Astrocyte of the cerebellum (primary cell): ENCODE measurements at regions not wholly inside any gene's neighbourhood (a gene's known extent, or its start where the extent isn't known, plus 50 kb on each side); places are given as distances from the start of the nearest gene placed in this dataset.

Experiments used
- DNase-seq: peaks from one replicate; pipeline ENCODE4 v3.0.0-alpha.2; 2011; ENCODE audit warnings: low read depth
- H3K4me3 ChIP-seq: 2 replicates; pipeline ENCODE4 v1.5.1; 2011; ENCODE audit warnings: mild to moderate bottlenecking, low read depth, low read length, moderate library complexity
- in situ Hi-C: cut with HindIII; loops from 2 replicates; pipeline ENCODE4 v1.10.0; 2017; ENCODE audit warnings: low sequenced_read_pairs
- TF ChIP-seq, protein P1 (sequence below): IDR thresholded peaks from 2 replicates; pipeline ENCODE4 v1.5.1; 2012; ENCODE audit warnings: low read length, low read depth, moderate library complexity, mild to moderate bottlenecking; ENCODE audit errors: missing control alignments

DNA sequence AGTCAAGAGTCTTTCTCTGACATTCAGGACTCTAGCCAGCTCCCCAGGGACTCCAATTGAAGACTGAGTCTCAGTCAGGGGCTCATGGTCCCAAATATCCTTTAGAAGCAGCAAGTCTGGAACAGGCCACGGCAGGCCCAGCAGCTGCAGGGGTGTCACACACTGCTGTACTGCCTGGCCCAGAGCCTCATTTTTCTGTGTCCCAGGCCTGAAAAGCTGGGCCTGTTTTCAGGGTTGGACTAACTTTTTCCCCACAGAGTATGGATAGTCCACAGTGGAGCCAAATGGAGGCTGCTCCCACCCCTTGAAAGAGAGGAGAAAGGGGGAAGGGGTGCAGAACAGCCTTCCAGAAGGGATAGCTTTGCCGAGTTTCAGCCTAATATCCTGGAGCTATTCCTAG is 146.8 kb upstream of the NALF2 start:
- TF ChIP-seq, protein P1, sequence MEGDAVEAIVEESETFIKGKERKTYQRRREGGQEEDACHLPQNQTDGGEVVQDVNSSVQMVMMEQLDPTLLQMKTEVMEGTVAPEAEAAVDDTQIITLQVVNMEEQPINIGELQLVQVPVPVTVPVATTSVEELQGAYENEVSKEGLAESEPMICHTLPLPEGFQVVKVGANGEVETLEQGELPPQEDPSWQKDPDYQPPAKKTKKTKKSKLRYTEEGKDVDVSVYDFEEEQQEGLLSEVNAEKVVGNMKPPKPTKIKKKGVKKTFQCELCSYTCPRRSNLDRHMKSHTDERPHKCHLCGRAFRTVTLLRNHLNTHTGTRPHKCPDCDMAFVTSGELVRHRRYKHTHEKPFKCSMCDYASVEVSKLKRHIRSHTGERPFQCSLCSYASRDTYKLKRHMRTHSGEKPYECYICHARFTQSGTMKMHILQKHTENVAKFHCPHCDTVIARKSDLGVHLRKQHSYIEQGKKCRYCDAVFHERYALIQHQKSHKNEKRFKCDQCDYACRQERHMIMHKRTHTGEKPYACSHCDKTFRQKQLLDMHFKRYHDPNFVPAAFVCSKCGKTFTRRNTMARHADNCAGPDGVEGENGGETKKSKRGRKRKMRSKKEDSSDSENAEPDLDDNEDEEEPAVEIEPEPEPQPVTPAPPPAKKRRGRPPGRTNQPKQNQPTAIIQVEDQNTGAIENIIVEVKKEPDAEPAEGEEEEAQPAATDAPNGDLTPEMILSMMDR = no peak
- H3K4me3 ChIP-seq = no peak overlapping the region
- DNase-seq = no peak
- in situ Hi-C loops = no loop called here

DNA sequence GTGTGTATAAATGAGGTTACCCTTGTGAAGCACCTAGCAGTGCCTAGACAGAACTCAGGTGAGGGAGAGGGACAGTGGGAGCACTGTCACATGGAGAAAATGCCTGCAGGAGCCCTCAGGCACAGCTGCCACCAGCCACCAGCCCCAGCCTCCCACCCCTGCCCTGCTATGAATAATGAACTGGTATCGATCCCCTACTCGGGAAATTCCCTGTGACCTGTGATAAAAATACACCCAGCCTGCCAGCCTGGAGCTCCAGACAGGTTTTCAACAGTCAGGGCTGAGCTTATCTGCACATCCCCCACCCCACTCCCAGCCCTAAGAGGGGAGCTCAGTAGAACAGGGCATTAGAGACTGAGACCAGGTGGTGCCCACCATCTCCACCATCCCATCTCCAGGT is 159.6 kb upstream of the PJA1 start:
- TF ChIP-seq, protein P1 = no peak
- H3K4me3 ChIP-seq = no peak overlapping the region
- no peak for DNase-seq
- in situ Hi-C loops = no loop called here

DNA sequence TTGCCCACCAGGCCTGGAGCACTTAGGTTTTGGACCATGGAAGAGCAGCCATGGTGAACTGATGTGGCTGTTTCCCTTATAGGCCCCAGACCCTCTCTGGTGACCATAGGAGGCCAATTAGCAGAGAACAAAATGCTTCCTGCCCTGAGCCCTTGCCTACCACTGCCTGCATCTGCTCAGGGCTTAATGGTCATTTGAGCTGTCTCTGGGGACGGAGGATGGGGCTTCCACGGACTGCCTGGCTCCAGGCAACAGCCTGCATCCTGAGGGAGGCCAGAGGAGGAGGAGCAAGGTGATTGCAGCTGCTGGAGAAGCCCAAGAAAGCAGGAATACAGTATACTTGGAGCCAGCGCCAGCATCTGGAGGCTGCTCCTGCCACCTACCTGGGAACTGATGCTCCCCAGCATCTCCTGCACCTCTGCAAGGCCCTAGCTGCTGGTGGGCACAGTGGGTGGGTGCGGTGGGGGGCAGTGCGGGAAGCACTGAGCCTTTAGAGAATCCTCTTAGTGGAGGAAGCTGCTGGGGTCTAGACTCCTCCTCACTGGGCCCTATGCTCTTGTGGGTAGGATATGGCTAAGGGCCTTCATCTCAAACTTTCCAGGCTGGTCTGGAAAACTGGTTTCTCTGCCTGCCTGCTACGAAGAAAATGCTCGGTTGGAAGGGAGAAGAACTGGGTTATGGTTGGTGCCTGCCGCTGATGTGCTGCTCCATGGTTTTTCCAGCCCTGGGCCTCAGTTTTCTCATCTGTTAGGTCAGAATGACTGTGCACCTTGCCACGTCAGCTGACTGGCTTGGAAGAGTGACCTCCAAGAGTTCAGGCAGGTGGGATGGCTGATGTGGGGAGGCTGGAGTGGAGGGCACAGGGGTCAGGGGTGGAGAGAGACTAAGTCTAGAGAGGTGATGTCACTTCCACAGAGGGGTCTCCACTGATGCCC is 158.8 kb upstream of the PJA1 start:
- H3K4me3 ChIP-seq = no peak overlapping the region
- no peak for DNase-seq
- TF ChIP-seq, protein P1 = no peak
- in situ Hi-C loops = no loop called here

DNA sequence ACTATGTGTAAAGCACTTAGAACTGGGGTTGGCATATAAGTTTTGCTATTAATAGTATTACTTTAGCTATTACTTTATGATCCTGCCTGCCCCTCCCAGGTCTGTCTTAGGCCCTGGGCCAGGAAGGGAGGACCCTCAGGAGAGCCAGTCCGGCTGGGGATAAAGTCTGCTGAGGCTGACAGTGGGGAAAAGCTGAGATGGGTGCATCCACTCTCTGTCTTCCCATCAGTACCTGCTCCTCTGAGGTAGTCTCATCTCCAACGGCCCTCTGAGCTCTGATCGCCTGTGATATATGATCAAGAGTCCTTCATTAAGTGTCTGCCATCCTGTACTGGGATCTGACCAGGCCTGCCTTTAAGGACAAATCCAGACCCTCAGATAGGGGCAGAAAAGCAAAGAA is 156.5 kb upstream of the PJA1 start:
- in situ Hi-C loops = no loop called here
- no peak overlapping the region for H3K4me3 ChIP-seq
- DNase-seq = no peak
- TF ChIP-seq, protein P1 = no peak

DNA sequence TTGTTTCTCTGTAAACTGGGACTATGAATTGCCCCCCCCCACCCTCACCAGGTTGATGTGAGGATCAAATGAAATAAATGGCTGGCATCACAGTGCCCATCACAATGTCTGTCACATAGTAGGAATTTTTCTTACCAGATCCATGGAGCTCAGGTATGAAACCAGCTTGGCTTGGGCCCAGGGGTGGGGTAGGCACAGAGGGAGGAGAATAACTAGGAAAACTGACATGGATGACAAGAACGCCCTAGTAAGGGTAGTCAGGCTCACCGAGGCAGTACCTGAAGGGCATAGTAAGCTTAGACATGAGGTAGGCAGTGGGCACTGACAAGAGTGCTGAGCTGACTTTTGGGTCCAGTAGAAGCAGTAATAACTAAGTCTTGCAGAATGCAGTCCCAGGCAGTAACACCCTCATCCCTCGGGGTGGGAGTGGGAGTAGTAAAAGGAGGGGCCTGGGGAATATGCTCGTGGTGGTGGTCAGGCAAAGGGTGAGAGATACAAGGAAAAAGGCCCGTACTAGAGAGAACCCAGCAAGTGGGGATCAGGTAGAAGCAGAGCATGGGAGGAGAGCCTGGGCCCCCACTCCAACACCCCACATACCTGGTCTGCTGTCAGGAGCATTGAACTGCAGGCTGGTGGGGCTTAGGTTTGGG is 155.9 kb upstream of the PJA1 start:
- no peak for DNase-seq
- in situ Hi-C loops = no loop called here
- TF ChIP-seq, protein P1 = no peak
- no peak overlapping the region for H3K4me3 ChIP-seq

DNA sequence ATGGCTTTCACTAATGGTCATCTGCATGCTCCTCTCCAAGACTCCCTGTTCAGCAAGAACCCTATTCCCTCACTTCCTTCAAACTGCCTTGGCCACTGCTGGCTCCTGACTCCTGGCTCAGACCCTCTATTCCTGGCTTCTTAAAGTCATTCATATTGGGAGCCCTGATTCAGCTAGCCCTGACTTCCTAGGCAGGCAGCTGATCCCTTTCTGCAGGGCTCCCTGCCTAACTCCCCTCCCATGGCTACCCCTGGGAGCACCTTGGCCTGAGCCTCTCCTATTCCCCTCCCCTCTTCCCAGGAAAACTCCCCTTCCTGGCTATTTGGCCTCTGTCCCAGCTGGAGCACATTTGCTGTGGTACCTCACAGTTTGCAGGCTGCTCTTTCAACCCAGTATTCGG is 154.9 kb upstream of the PJA1 start:
- DNase-seq = no peak
- in situ Hi-C loops = no loop called here
- no peak overlapping the region for H3K4me3 ChIP-seq
- TF ChIP-seq, protein P1 = no peak
